GM12875 (cell line): ENCODE measurements at regions not wholly inside any gene's neighbourhood (a gene's known extent, or its start where the extent isn't known, plus 50 kb on each side); places are given as distances from the start of the nearest gene placed in this dataset.

Source experiments
- H3K4me3 ChIP-seq: one replicate; pipeline ENCODE4 v1.5.1; 2011; ENCODE audit warnings: low read depth, low read length, control low read depth
- TF ChIP-seq, protein P1 (sequence below): IDR thresholded peaks from 2 replicates; pipeline ENCODE4 v1.5.1; 2011; ENCODE audit warnings: low read depth, mild to moderate bottlenecking, control low read depth, inconsistent platforms, low read length, moderate library complexity, borderline replicate concordance; ENCODE audit not compliant: insufficient read depth

DNA sequence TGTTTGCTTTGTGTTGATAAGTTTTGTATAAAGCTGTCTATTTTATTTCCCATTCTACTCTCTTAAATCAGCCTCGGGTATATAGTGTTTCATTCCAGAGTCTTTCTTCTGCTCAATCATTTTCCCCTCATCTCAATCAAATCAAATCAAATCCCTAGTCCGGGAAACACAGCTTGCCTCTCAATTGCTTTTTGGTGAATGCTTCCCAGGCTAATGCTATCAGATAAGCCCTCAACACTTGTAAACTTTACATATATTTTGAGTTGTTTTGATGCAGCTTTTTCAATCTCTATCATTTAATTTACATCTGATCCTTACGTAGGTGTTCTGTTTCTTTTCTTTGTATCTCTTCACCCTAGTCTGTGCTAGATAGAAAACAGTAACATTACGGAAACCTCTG is 416.7 kb upstream of the PDE3A start:
- TF ChIP-seq, protein P1, sequence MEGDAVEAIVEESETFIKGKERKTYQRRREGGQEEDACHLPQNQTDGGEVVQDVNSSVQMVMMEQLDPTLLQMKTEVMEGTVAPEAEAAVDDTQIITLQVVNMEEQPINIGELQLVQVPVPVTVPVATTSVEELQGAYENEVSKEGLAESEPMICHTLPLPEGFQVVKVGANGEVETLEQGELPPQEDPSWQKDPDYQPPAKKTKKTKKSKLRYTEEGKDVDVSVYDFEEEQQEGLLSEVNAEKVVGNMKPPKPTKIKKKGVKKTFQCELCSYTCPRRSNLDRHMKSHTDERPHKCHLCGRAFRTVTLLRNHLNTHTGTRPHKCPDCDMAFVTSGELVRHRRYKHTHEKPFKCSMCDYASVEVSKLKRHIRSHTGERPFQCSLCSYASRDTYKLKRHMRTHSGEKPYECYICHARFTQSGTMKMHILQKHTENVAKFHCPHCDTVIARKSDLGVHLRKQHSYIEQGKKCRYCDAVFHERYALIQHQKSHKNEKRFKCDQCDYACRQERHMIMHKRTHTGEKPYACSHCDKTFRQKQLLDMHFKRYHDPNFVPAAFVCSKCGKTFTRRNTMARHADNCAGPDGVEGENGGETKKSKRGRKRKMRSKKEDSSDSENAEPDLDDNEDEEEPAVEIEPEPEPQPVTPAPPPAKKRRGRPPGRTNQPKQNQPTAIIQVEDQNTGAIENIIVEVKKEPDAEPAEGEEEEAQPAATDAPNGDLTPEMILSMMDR: no peak
- no peak overlapping the region for H3K4me3 ChIP-seq

DNA sequence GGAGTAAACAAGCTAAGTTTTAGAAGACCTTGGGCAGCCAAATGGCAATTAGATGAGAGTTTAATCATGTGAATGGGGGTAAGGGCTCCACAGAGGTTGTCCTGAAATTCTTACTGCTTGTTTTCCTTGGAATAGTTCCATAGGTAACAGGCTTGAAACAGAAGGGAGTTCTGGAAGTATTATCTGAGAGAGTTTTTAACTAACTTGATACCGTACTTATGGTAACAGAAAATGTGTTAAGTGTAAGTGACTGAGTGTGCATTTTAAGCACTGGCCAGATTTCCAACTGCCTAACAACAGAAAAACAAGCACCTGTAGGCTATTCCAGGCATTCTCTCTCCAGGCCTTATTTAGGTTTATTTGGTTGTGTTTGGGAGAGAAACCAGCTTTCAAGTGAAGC is 414.6 kb upstream of the PDE3A start:
- TF ChIP-seq, protein P1: no peak
- no peak overlapping the region for H3K4me3 ChIP-seq

DNA sequence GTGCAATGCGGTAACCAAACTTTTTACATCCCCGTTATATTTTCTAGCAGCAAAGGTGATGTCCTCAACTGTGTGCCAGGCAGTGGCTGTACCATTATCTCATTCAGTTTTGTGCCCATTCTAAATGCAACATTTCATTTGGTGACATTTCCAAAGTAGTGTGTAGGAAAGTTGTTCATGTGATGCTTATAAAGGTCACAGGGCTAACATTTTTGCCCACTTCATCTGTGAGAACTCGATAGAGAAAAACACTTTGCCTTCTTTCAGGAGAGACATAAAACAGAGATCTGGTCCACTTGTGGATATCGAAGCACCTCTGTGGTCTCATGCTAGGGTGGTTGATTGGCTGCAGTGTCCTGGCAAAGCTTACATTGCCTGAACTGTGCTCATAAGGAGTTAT is 414.2 kb upstream of the PDE3A start:
- H3K4me3 ChIP-seq: no peak overlapping the region
- TF ChIP-seq, protein P1: no peak

DNA sequence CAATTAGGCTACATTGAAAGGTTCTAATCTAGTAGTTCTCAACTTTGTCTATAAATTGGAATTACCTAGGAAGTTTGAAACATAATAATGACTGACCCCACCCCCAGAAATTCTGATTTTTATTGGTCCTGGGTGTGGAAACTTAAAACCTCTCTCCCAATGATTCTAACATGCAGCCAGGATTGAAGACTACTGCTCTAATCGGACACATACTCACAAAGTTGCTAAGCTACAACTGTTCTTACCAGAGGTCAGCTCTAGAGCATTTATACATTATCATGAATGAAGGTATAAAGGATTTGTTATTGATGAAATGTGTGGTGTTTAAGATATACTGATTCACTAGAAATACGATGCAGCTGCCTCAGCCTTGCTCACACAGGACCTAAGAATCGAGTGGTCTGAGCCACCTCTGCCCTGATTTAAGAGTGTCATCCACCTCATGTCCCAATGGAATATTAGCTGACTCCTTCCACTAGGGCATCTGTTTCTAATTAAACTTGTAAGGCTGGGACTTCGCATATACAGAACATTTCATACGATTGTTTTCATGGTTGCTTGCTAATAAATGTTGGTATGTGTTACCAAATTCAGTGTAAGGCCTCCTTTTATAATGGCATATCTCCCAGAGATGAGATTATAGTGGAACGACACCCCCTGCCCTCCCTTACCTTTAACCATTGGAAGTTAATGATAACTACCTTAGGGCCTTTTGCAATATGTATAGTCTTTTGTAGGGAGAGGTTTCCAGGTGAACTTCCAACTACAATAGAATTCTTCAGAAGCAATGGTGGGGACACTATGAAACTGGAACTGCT is 410.8 kb upstream of the PDE3A start:
- TF ChIP-seq, protein P1: no peak
- H3K4me3 ChIP-seq: no peak overlapping the region

DNA sequence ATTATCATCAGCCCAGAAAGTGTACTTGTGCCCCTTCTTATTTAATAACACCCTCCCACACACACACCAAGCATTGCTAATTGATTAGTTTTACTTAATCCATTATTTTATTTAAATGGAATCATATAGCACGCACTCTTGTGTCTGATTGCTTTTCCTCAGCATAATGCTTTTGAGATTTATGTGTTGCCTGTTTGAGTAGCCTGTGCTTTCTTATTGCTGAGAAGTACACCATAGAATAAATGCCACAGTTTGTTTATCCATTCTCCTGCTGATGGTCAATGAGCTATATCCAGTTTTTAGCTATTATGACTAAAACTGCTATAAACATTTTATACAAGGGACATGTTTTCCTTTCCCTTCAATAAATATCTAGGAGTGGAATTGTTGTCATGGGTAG is 409.9 kb upstream of the PDE3A start:
- H3K4me3 ChIP-seq: no peak overlapping the region
- TF ChIP-seq, protein P1: no peak

DNA sequence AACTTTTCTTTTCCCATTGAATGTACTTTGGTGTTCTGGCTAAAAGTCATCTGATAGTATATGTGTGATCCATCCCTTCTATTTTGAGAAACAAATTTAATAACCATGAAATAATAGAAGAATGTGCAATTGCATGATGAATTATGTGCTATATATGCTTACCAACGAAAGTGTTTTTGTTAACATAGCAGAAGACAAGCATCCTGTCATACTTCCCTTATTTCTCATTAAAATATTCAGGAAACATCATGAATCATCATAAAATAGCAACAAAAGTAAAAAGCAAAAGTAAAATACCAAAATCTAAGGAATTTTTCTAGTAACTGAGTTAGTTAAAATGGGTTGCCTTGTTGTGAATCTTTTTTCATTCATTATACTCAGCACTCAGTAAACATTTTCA is 409.0 kb upstream of the PDE3A start:
- no peak overlapping the region for H3K4me3 ChIP-seq
- TF ChIP-seq, protein P1: no peak

DNA sequence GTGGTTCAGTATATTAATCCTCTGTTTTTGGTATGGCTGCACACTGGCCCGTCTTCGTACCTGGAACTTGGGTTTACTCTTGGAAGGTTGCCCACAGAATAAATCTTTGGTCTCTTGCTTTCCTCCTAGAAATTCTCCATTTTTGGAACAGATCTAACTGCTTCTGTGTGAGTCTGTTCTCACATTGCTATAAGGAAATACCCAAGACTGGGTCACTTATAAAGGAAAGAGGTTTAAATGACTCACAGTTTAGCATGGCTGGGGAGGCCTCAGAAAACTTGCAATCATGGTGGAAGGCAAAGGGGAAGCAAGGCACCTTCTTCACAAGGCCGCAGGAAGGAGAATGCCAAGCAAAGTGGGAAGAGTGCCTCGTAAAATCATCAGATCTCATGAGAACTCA is 407.8 kb upstream of the PDE3A start:
- no peak overlapping the region for H3K4me3 ChIP-seq
- TF ChIP-seq, protein P1: no peak
